K562 (cell line): ENCODE measurements at regions not wholly inside any gene's neighbourhood (a gene's known extent, or its start where the extent isn't known, plus 50 kb on each side); places are given as distances from the start of the nearest gene placed in this dataset.

Source experiments
- ATAC-seq: fragments of 200-7000 bp; cut with Tn5 transposase; 3 replicates; pipeline ENCODE4 v1.9.1; 2020; ENCODE audit warnings: moderate library complexity
- BruUV-seq: library from RNA; stranded (reverse); fragments of 400-500 nt; replicated peaks from 2 replicates; lab custom pipeline; 2021; lab: Mats Ljungman, UMichigan
- CTCF ChIA-PET: fragments of 300-600 bp; formaldehyde crosslinking; extraction: SDS; loops from one replicate; lab custom pipeline; 2021; ENCODE audit warnings: low intra/inter-chr PET ratio; lab: Yijun Ruan, JAX
- POLR2A ChIA-PET: fragments of 300-600, 350-650 bp; sonication (Branson Sonifier 250); formaldehyde crosslinking; extraction: SDS; loops from one replicate; lab custom pipeline; 2021; ENCODE audit warnings: antibody characterized with exemption, inconsistent platforms; lab: Yijun Ruan, JAX
- DNase-seq, 4 experiments: peaks; one replicate each; pipeline versions ENCODE4 v3.0.0 to v3.0.0-alpha.2; 2011 to 2018; ENCODE audit warnings: low spot score in 3 of 4, mixed read lengths in 3 of 4; ENCODE audit errors: extremely low read depth in 1 of 4
- FAIRE-seq: peaks from 2 replicates; lab custom pipeline; 2011; peaks lifted over from hg19 to GRCh38; lab: Jason Lieb, UNC
- H2AFZ ChIP-seq: 2 replicates; pipeline ENCODE4 v1.6.0; 2011; ENCODE audit warnings: low read depth, low read length, control low read depth, inconsistent platforms
- H3K27ac ChIP-seq: fragments of 200-600 bp; 3 replicates; pipeline ENCODE4 v1.8.0; 2011; ENCODE audit warnings: low read depth, mild to moderate bottlenecking, control low read depth, inconsistent platforms, low read length, moderate library complexity, mixed read lengths; ENCODE audit errors: extremely low read depth
- H3K27me3 ChIP-seq, 2 experiments: fragments of 300-600 bp in 1 of 2; 2 replicates in 1 of 2; 3 replicates in 1 of 2; pipeline versions ENCODE4 v1.6.0 to v1.8.0; 2011; ENCODE audit warnings: inconsistent platforms in 2 of 2, low read length in 2 of 2, mild to moderate bottlenecking in 1 of 2, mixed read lengths in 1 of 2, moderate library complexity in 1 of 2; ENCODE audit not compliant: control insufficient read depth in 2 of 2, insufficient read depth in 2 of 2
- H3K36me3 ChIP-seq: fragments of 300-600 bp; 3 replicates; pipeline ENCODE4 v1.8.0; 2011; ENCODE audit warnings: mild to moderate bottlenecking, low read length, inconsistent platforms; ENCODE audit not compliant: control insufficient read depth, insufficient read depth
- H3K4me1 ChIP-seq, 2 experiments: fragments of 200-600 bp in 1 of 2; replicated peaks in 1 of 2; 2 replicates in 1 of 2; 3 replicates in 1 of 2; pipeline versions ENCODE4 v1.5.1 to v1.8.0; 2011; ENCODE audit warnings: inconsistent platforms in 2 of 2, low read length in 2 of 2, mild to moderate bottlenecking in 1 of 2, mixed read lengths in 1 of 2, moderate library complexity in 1 of 2; ENCODE audit not compliant: control insufficient read depth in 2 of 2, insufficient read depth in 2 of 2
- H3K4me2 ChIP-seq: 2 replicates; pipeline ENCODE4 v1.6.1; 2011; ENCODE audit warnings: low read length, control low read depth, inconsistent platforms, mixed read lengths; ENCODE audit not compliant: insufficient read depth
- H3K4me3 ChIP-seq: fragments of 200-600 bp; sonication (generic), shearing (Covaris generic); 2 replicates; pipeline ENCODE4 v1.5.1; 2016; ENCODE audit warnings: control low read depth, inconsistent platforms
- H3K79me2 ChIP-seq: fragments of 200-600 bp; 3 replicates; pipeline ENCODE4 v1.8.0; 2011; ENCODE audit warnings: low read length, inconsistent platforms; ENCODE audit not compliant: control insufficient read depth, insufficient read depth
- H3K9ac ChIP-seq, 2 experiments: 2 replicates each; pipeline versions ENCODE4 v1.6.0 to v1.6.1; 2011; ENCODE audit warnings: low read depth in 2 of 2, low read length in 2 of 2, control low read depth in 1 of 2, inconsistent platforms in 1 of 2, mild to moderate bottlenecking in 1 of 2, mixed read lengths in 1 of 2; ENCODE audit not compliant: insufficient read depth in 1 of 2
- H3K9me1 ChIP-seq: one replicate; pipeline ENCODE4 v1.6.0; 2011; ENCODE audit warnings: inconsistent platforms, mild to moderate bottlenecking, low read length, moderate library complexity; ENCODE audit not compliant: control insufficient read depth, insufficient read depth
- H3K9me3 ChIP-seq: replicated peaks from 2 replicates; pipeline ENCODE4 v1.5.1; 2011; ENCODE audit warnings: low read depth, low read length, inconsistent platforms; ENCODE audit not compliant: control insufficient read depth, insufficient read depth
- H4K20me1 ChIP-seq: replicated peaks from 2 replicates; pipeline ENCODE4 v1.6.1; 2011; ENCODE audit warnings: low read length, inconsistent platforms, mixed read lengths; ENCODE audit not compliant: control insufficient read depth, insufficient read depth
- BHLHE40 ChIP-seq: IDR thresholded peaks from 2 replicates; pipeline ENCODE4 v1.6.1; 2011; ENCODE audit warnings: low read length, improper control_type of control experiment
- BRF1 ChIP-seq: IDR thresholded peaks from 3 replicates; pipeline ENCODE4 v1.6.1; 2011; ENCODE audit warnings: borderline replicate concordance, mild to moderate bottlenecking; ENCODE audit not compliant: insufficient read length; ENCODE audit errors: extremely low read depth
- CGGBP1 ChIP-seq: fragments of 250-450 bp; sonication (Bioruptor Pico); IDR thresholded peaks from 2 replicates; pipeline ENCODE4 v1.9.0; 2021; ENCODE audit warnings: mild to moderate bottlenecking
- GABPB1 ChIP-seq: sonication (generic); formaldehyde crosslinking; IDR thresholded peaks from 2 replicates; pipeline ENCODE4 v1.8.0; 2022; ENCODE audit warnings: mild to moderate bottlenecking, missing genetic modification reagents
- HMGN3 ChIP-seq: IDR thresholded peaks from 2 replicates; pipeline ENCODE4 v1.6.1; 2011; ENCODE audit warnings: borderline replicate concordance, low read depth, mild to moderate bottlenecking, mixed read lengths, low read length; ENCODE audit not compliant: insufficient read length; ENCODE audit errors: extremely low read depth
- HNRNPLL ChIP-seq: fragments of 200-400 bp; formaldehyde crosslinking; IDR thresholded peaks from 2 replicates; pipeline ENCODE4 v1.6.1; 2017; ENCODE audit warnings: low read length, low read depth, mild to moderate bottlenecking; ENCODE audit not compliant: poor library complexity, severe bottlenecking
- L3MBTL2 ChIP-seq: fragments of 450-650 bp; IDR thresholded peaks from 2 replicates; pipeline ENCODE4 v1.6.1; 2016; ENCODE audit warnings: mild to moderate bottlenecking, moderate library complexity
- SETDB1 ChIP-seq: IDR thresholded peaks from one replicate; pipeline ENCODE4 v1.6.1; 2012; ENCODE audit warnings: low read length, control low read depth, inconsistent platforms
- SMAD1 ChIP-seq: fragments of 150-350 bp; IDR thresholded peaks from 2 replicates; pipeline ENCODE4 v1.6.1; 2014; ENCODE audit warnings: low read length, low read depth; ENCODE audit not compliant: partially characterized antibody
- SMC3 ChIP-seq: conservative IDR thresholded peaks from 2 replicates; pipeline ENCODE4 v1.6.1; 2011; ENCODE audit warnings: low read depth, low read length, improper control_type of control experiment; ENCODE audit not compliant: insufficient read depth
- YBX1 ChIP-seq: fragments of 450-650 bp; IDR thresholded peaks from 2 replicates; pipeline ENCODE4 v1.7.1; 2016; ENCODE audit warnings: mild to moderate bottlenecking
- ZNF134 ChIP-seq: fragments of 250-450 bp; sonication (Bioruptor Pico); conservative IDR thresholded peaks from 2 replicates; pipeline ENCODE4 v1.4.0; 2020
- ZNF24 ChIP-seq: fragments of 450-650 bp; IDR thresholded peaks from 2 replicates; pipeline ENCODE4 v1.6.1; 2016
- ZNF263 ChIP-seq: sonication (generic); formaldehyde crosslinking; IDR thresholded peaks from 2 replicates; pipeline ENCODE4 v1.8.0; 2022; ENCODE audit warnings: mild to moderate bottlenecking, missing genetic modification reagents, borderline replicate concordance
- ZNF586 ChIP-seq: fragments of 450-650 bp; formaldehyde crosslinking; conservative IDR thresholded peaks from 2 replicates; pipeline ENCODE4 v1.4.0; 2020; ENCODE audit warnings: mild to moderate bottlenecking, moderate library complexity
- ZNF764 ChIP-seq: fragments of 250-450 bp; sonication (Bioruptor Pico); IDR thresholded peaks from 2 replicates; pipeline ENCODE4 v1.4.0; 2020; ENCODE audit warnings: low read depth, mild to moderate bottlenecking, moderate library complexity
- WGBS: fragments of 100-300 bp; shearing (Covaris generic); methylation state at CpG from one replicate; pipeline ENCODE4 v1.1.6; 2016; ENCODE audit warnings: low coverage, mixed read lengths; ENCODE audit not compliant: insufficient coverage; ENCODE audit errors: missing lambda C conversion rate; 5-methylcytosine and 5-hydroxymethylcytosine counted together
- in situ Hi-C: fragments of 300-500 bp; cut with MboI; formaldehyde crosslinking; loops from 4 replicates; pipeline ENCODE4 v1.15.0; 2018; ENCODE audit warnings: inconsistent platforms, mixed read lengths
- intact Hi-C: fragments of 100-400 bp; cut with micrococcal nuclease; formaldehyde crosslinking; loops from 2 replicates; pipeline ENCODE4 v1.14.2; 2022
- TF ChIP-seq, protein P1 (sequence below), 2 experiments: IDR thresholded peaks; 2 replicates each; pipeline ENCODE4 v1.6.1; 2012; ENCODE audit warnings: improper control_type of control experiment in 2 of 2, low read depth in 2 of 2, low read length in 2 of 2, borderline replicate concordance in 1 of 2
- TF ChIP-seq, protein P2 (sequence below): sonication (generic); formaldehyde crosslinking; IDR thresholded peaks from 2 replicates; pipeline ENCODE4 v1.8.0; 2022; ENCODE audit warnings: mild to moderate bottlenecking, low read depth, missing genetic modification reagents

DNA sequence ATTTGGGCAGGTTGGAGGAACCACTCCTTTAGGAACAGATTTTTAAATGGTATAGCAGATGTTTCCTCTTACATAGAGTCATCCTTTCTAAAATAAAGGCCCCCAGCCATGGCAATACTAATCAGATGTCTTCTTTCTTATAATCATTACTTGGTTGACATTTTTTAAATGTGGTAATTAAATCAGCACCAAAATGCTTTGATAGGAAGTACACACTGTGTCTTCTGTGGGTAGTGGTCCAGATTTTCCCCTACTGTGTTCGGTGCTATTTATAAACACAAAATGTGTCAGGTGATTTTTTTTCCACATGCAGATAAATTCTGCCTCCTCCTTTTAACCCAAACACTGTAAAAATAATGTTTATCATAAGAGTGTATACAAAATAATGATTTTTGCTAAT is 200.9 kb upstream of the DTNA start:
- no peak for FAIRE-seq

More for the DNA sequence above, 200.9 kb upstream of the DTNA start:
- Histone ChIP-seq H3K9me1 (no peaks in the 10 kb centered on the region), H2AFZ (no peak overlapping the region), H3K9me3 (no peaks in the 10 kb centered on the region; the same call in 1 of the 2 replicates), H3K4me2 (no peak overlapping the region)
- ATAC-seq = no peak
- POLR2A ChIA-PET = no interaction called here
- 7% methylated on average over 1 of the region's 1 CpG for WGBS
- no TSS peak for BruUV-seq
- TF ChIP-seq SMAD1 = no peak
- TF ChIP-seq GABPB1 = no peak
- no peak for TF ChIP-seq ZNF24
- no peak for TF ChIP-seq YBX1
- no peak for TF ChIP-seq ZNF134
- TF ChIP-seq, protein P1, sequence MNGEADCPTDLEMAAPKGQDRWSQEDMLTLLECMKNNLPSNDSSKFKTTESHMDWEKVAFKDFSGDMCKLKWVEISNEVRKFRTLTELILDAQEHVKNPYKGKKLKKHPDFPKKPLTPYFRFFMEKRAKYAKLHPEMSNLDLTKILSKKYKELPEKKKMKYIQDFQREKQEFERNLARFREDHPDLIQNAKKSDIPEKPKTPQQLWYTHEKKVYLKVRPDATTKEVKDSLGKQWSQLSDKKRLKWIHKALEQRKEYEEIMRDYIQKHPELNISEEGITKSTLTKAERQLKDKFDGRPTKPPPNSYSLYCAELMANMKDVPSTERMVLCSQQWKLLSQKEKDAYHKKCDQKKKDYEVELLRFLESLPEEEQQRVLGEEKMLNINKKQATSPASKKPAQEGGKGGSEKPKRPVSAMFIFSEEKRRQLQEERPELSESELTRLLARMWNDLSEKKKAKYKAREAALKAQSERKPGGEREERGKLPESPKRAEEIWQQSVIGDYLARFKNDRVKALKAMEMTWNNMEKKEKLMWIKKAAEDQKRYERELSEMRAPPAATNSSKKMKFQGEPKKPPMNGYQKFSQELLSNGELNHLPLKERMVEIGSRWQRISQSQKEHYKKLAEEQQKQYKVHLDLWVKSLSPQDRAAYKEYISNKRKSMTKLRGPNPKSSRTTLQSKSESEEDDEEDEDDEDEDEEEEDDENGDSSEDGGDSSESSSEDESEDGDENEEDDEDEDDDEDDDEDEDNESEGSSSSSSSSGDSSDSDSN (IDR thresholded peaks at IDR 0.05; ENCODE audit: borderline replicate concordance in 1 of 2, low read depth in 2 of 2, low read length in 2 of 2) = no peak
- TF ChIP-seq HMGN3 = no peak
- no peak for TF ChIP-seq SETDB1
- TF ChIP-seq ZNF263 = no peak
- TF ChIP-seq CGGBP1 (CRISPR knock-in tag) = no peak
- TF ChIP-seq SMC3 = no peak
- no peak for TF ChIP-seq BHLHE40
- no peak for TF ChIP-seq ZNF764 (CRISPR knock-in tag)
- TF ChIP-seq L3MBTL2 = no peak
- TF ChIP-seq BRF1 = no peak
- TF ChIP-seq, protein P2, sequence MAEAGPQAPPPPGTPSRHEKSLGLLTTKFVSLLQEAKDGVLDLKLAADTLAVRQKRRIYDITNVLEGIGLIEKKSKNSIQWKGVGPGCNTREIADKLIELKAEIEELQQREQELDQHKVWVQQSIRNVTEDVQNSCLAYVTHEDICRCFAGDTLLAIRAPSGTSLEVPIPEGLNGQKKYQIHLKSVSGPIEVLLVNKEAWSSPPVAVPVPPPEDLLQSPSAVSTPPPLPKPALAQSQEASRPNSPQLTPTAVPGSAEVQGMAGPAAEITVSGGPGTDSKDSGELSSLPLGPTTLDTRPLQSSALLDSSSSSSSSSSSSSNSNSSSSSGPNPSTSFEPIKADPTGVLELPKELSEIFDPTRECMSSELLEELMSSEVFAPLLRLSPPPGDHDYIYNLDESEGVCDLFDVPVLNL = no peak
- TF ChIP-seq HNRNPLL = no peak
- no peak for TF ChIP-seq ZNF586
- TF ChIP-seq, all 486 proteins: peak for 0
- intact Hi-C loops (no loop called here), in situ Hi-C loops (loop anchor here (5.0 kb wide), 1 partner anchor 103 kb away; no protein-coding TSS in a partner anchor)
- CTCF ChIA-PET = no interaction called here
- H3K27ac ChIP-seq = no peak overlapping the region
- no peak for DNase-seq
- no peaks in the 10 kb centered on the region for H3K36me3 ChIP-seq
- no peak overlapping the region for H3K9ac ChIP-seq
- no peaks in the 10 kb centered on the region for H3K27me3 ChIP-seq
- no peaks in the 10 kb centered on the region for H3K4me1 ChIP-seq
- no peaks in the 10 kb centered on the region for H3K79me2 ChIP-seq
- H4K20me1 ChIP-seq = no peaks in the 10 kb centered on the region
- H3K4me3 ChIP-seq = no peak overlapping the region
